ENCODE measurements at regions not wholly inside any gene's neighbourhood (a gene's known extent, or its start where the extent isn't known, plus 50 kb on each side); places are given as distances from the start of the nearest gene placed in this dataset.

DNA sequence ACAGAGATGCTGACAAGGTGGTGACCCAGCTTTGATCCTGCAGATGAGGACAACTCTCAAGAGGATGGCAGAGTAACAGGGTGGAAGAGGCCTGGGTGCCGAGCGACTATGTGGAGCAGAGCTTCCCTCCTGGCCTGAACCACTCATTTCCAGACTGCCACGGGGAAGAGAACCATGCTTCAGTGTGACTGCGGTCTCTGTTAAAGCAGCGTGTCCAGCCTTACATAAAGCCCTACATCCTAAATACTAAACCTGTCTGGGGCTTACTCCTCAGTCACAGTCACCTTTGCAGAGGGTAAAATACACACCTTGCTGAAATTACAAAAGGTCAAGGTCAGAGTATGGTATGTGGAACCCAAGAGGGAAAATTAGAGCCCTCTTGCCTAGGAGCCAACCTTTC is 312.9 kb downstream of the CDC5L start:
- Histone ChIP-seq H4K20me1 (ENCODE audit: insufficient read depth, low read depth, low read length) (no peaks in the 10 kb centered on the region), H3K4me1 (ENCODE audit: low read length) (no peaks in the 10 kb centered on the region), H2AFZ (ENCODE audit: low read length) (no peak overlapping the region), H3K9ac (ENCODE audit: low read length) (no peak overlapping the region), H3K36me3 (ENCODE audit: insufficient read depth, low read length) (no peaks in the 10 kb centered on the region), H3K79me2 (ENCODE audit: low read length) (no peaks in the 10 kb centered on the region), H3K4me2 (ENCODE audit: low read depth, low read length, poor library complexity, severe bottlenecking) (no peak overlapping the region), H3K9me2 (replicated peaks; ENCODE audit: insufficient read depth, low read length) (no peaks in the 10 kb centered on the region), H3K9me3 (ENCODE audit: low read length) (no peaks in the 10 kb centered on the region), H3K27ac (ENCODE audit: low read length) (no peak overlapping the region), H3K27me3 (ENCODE audit: low read length) (no peaks in the 10 kb centered on the region), H3K4me3 (ENCODE audit: low read length) (no peak overlapping the region)
- DNase-seq: no peak

DNA sequence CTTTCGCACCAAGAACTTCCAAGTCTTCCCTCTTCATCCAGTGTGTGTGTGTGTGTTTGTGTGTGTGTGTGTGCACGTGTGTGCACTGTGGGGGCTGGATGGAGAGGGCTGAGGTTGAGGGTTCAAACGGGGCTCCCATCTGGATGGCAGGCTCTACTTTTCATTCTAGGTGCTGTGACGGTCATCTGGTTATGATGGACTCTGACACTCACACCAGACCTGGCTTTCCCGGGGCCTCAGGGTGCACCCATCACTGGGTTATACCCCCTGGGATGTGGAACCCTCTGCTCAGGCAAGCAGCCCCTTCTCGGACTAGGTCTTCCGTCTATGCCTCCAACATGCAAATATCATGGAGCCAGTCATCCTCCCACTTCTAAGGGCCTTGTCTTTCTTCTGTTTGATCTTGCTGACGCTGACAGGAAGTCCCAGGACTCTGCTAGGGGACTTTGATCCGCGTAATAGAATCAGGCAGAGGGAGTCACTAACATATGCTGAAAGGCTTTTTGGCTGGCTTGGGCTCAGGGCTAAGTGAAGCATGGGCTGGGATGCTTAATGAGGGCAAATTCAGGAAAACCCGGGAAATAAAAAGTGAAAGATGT is 313.6 kb downstream of the CDC5L start:
- H3K27ac ChIP-seq (ENCODE audit: low read length): no peak overlapping the region
- no peak overlapping the region for H3K4me2 ChIP-seq (ENCODE audit: low read depth, low read length, poor library complexity, severe bottlenecking)
- DNase-seq: no peak
- no peak overlapping the region for H3K4me3 ChIP-seq (ENCODE audit: low read length)
- no peaks in the 10 kb centered on the region for H3K79me2 ChIP-seq (ENCODE audit: low read length)
- H3K9me2 ChIP-seq (replicated peaks; ENCODE audit: insufficient read depth, low read length): no peaks in the 10 kb centered on the region
- no peaks in the 10 kb centered on the region for H3K36me3 ChIP-seq (ENCODE audit: insufficient read depth, low read length)
- H4K20me1 ChIP-seq (ENCODE audit: insufficient read depth, low read depth, low read length): no peaks in the 10 kb centered on the region
- H3K9ac ChIP-seq (ENCODE audit: low read length): no peak overlapping the region
- no peaks in the 10 kb centered on the region for H3K4me1 ChIP-seq (ENCODE audit: low read length)
- H3K9me3 ChIP-seq (ENCODE audit: low read length): no peaks in the 10 kb centered on the region
- H3K27me3 ChIP-seq (ENCODE audit: low read length): no peaks in the 10 kb centered on the region
- no peak overlapping the region for H2AFZ ChIP-seq (ENCODE audit: low read length)

DNA sequence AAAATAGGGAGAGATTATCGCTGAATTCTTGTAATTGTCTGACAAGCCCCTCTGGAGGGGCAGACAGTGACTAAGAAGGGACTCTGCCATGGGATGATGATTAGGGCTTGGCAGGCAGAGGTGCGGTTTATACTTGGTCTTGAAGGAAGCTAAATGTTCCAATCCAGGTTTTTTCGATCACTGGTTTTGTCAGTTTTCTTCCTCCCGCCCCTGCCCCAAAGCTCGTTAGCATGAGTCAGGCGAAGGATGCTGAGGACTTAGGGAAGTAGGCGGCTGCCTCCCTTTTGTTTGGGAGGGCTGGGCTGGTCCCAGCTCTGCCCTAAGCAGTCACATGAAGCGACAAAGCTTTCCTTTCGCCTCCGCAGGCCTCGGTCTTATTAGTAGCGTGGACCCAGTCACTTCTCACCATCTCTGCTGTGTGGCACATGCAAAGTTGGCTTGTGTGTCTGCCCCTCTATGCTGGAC is 314.2 kb downstream of the CDC5L start:
- no peak overlapping the region for H3K4me3 ChIP-seq (ENCODE audit: low read length)
- H3K27ac ChIP-seq (ENCODE audit: low read length): no peak overlapping the region
- no peaks in the 10 kb centered on the region for H3K4me1 ChIP-seq (ENCODE audit: low read length)
- no peaks in the 10 kb centered on the region for H3K27me3 ChIP-seq (ENCODE audit: low read length)
- DNase-seq: no peak
- no peak overlapping the region for H3K9ac ChIP-seq (ENCODE audit: low read length)
- H3K9me3 ChIP-seq (ENCODE audit: low read length): no peaks in the 10 kb centered on the region
- no peaks in the 10 kb centered on the region for H3K36me3 ChIP-seq (ENCODE audit: insufficient read depth, low read length)
- no peak overlapping the region for H3K4me2 ChIP-seq (ENCODE audit: low read depth, low read length, poor library complexity, severe bottlenecking)
- H3K79me2 ChIP-seq (ENCODE audit: low read length): no peaks in the 10 kb centered on the region
- no peak overlapping the region for H2AFZ ChIP-seq (ENCODE audit: low read length)
- no peaks in the 10 kb centered on the region for H3K9me2 ChIP-seq (replicated peaks; ENCODE audit: insufficient read depth, low read length)
- no peaks in the 10 kb centered on the region for H4K20me1 ChIP-seq (ENCODE audit: insufficient read depth, low read depth, low read length)

GRCh38 chr6:44702292-44702691 is 314.8 kb downstream of the CDC5L start:
- Histone ChIP-seq H3K9me3 (ENCODE audit: low read length) (no peaks in the 10 kb centered on the region), H4K20me1 (ENCODE audit: insufficient read depth, low read depth, low read length) (no peaks in the 10 kb centered on the region), H3K4me2 (ENCODE audit: low read depth, low read length, poor library complexity, severe bottlenecking) (no peak overlapping the region), H3K9ac (ENCODE audit: low read length) (no peak overlapping the region), H3K4me1 (ENCODE audit: low read length) (no peaks in the 10 kb centered on the region), H2AFZ (ENCODE audit: low read length) (no peak overlapping the region), H3K36me3 (ENCODE audit: insufficient read depth, low read length) (no peaks in the 10 kb centered on the region), H3K4me3 (ENCODE audit: low read length) (no peak overlapping the region), H3K27me3 (ENCODE audit: low read length) (no peaks in the 10 kb centered on the region), H3K9me2 (replicated peaks; ENCODE audit: insufficient read depth, low read length) (no peaks in the 10 kb centered on the region), H3K27ac (ENCODE audit: low read length) (no peak overlapping the region), H3K79me2 (ENCODE audit: low read length) (no peaks in the 10 kb centered on the region)
- DNase-seq: no peak

DNA sequence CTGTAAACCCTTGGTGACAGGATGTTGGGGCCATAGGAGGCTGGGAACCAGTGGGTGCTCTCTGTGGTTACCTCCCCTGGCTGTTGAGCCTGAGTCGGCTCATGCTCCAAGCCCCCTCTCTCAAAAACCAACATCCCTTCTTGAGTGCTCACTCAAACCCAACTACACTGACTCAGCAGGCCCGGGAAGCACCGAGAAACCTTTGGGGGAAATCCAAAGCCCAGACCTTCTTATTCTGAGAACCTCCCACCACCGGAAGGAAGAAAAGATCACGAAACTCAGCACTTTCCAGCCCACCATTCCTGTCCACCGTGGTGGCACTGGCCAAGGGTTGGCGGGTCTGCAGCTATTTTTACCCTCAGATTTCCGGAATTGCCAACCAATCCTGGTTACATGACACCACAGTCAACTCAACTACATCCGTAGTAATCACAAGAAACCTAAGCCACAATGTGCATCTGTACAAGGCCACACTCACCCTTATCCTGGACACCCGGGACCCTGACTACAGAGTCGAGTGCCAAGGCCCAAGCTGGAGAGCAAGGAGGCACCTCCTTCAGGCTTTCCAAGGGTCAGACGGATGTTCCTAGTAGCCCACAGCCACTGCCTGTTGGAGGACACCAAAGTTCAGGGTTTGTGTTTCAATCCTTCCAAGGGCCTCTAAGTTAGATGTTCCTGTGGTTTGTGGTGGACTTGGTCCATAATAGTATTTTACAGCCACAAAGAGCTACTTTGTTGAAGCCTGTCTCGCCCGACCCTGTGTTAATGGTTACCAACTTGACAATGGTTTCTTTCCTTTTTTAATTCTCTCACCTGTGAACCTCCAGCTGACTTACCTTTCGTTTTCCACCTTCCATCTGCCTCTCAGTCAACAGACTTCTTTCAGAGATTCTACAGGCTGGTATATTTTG is 317.0 kb downstream of the CDC5L start:
- H3K9me2 ChIP-seq (replicated peaks; ENCODE audit: insufficient read depth, low read length): no peaks in the 10 kb centered on the region
- no peaks in the 10 kb centered on the region for H3K36me3 ChIP-seq (ENCODE audit: insufficient read depth, low read length)
- H3K27ac ChIP-seq (ENCODE audit: low read length): no peak overlapping the region
- H3K79me2 ChIP-seq (ENCODE audit: low read length): no peaks in the 10 kb centered on the region
- H3K4me1 ChIP-seq (ENCODE audit: low read length): no peaks in the 10 kb centered on the region
- no peaks in the 10 kb centered on the region for H3K9me3 ChIP-seq (ENCODE audit: low read length)
- no peak overlapping the region for H3K9ac ChIP-seq (ENCODE audit: low read length)
- no peak overlapping the region for H3K4me3 ChIP-seq (ENCODE audit: low read length)
- H2AFZ ChIP-seq (ENCODE audit: low read length): no peak overlapping the region
- no peak overlapping the region for H3K4me2 ChIP-seq (ENCODE audit: low read depth, low read length, poor library complexity, severe bottlenecking)
- H3K27me3 ChIP-seq (ENCODE audit: low read length): no peaks in the 10 kb centered on the region
- H4K20me1 ChIP-seq (ENCODE audit: insufficient read depth, low read depth, low read length): no peaks in the 10 kb centered on the region
- DNase-seq: no peak

DNA sequence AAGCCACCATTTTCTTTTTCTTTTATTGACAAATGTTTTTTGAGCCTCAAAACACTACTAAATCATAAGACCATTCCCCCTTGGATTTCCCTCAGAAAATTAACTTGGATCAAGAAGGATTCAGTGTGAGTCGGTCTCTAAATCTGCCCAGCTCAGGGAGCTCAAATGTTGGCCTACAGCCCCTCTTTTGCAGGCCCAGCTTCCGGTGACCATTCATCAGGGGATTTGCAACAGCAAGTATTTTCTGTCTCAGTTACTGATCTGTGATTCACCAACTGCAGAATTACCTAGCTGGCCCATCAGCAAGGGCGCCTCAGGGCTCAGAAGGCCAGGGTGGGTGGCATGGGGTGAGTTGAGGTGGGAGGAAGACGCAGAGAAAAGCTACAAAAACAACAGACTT is 318.1 kb downstream of the CDC5L start:
- Histone ChIP-seq H3K9me2 (replicated peaks; ENCODE audit: insufficient read depth, low read length) (no peaks in the 10 kb centered on the region), H3K36me3 (ENCODE audit: insufficient read depth, low read length) (no peaks in the 10 kb centered on the region), H3K79me2 (ENCODE audit: low read length) (no peaks in the 10 kb centered on the region), H3K27me3 (ENCODE audit: low read length) (no peaks in the 10 kb centered on the region), H3K4me2 (ENCODE audit: low read depth, low read length, poor library complexity, severe bottlenecking) (no peak overlapping the region), H3K27ac (ENCODE audit: low read length) (no peak overlapping the region), H3K9me3 (ENCODE audit: low read length) (no peaks in the 10 kb centered on the region), H4K20me1 (ENCODE audit: insufficient read depth, low read depth, low read length) (no peaks in the 10 kb centered on the region), H3K9ac (ENCODE audit: low read length) (no peak overlapping the region), H3K4me1 (ENCODE audit: low read length) (no peaks in the 10 kb centered on the region), H2AFZ (ENCODE audit: low read length) (no peak overlapping the region), H3K4me3 (ENCODE audit: low read length) (no peak overlapping the region)
- no peak for DNase-seq

DNA sequence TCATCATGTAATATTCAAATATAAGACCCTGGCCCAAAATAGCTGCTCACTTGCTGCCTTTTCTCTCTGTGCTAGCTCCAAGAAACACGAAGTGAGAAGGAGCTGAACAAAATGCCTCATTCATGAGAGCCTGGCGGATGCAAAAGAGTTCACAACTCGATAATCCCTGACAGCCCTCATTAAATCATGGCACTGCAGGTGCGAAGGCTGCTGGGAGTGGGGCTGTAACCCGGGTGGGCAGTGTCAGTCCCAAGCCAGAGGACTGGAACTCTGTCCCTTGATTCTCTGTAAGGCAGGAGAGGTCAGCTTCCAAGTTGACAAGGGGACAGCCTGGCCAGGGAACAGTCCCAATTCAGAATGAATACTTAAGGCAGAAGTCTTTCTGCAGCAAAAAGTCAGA is 318.5 kb downstream of the CDC5L start:
- Histone ChIP-seq H3K4me2 (ENCODE audit: low read depth, low read length, poor library complexity, severe bottlenecking) (no peak overlapping the region), H3K27ac (ENCODE audit: low read length) (no peak overlapping the region), H4K20me1 (ENCODE audit: insufficient read depth, low read depth, low read length) (no peaks in the 10 kb centered on the region), H3K27me3 (ENCODE audit: low read length) (no peaks in the 10 kb centered on the region), H3K9ac (ENCODE audit: low read length) (no peak overlapping the region), H3K36me3 (ENCODE audit: insufficient read depth, low read length) (no peaks in the 10 kb centered on the region), H3K9me2 (replicated peaks; ENCODE audit: insufficient read depth, low read length) (no peaks in the 10 kb centered on the region), H3K79me2 (ENCODE audit: low read length) (no peaks in the 10 kb centered on the region), H3K4me3 (ENCODE audit: low read length) (no peak overlapping the region), H2AFZ (ENCODE audit: low read length) (no peak overlapping the region), H3K9me3 (ENCODE audit: low read length) (no peaks in the 10 kb centered on the region), H3K4me1 (ENCODE audit: low read length) (no peaks in the 10 kb centered on the region)
- no peak for DNase-seq

GRCh38 chr6:44708208-44708607 is 320.7 kb downstream of the CDC5L start:
- no peak overlapping the region for H3K4me2 ChIP-seq (ENCODE audit: low read depth, low read length, poor library complexity, severe bottlenecking)
- H3K79me2 ChIP-seq (ENCODE audit: low read length): no peaks in the 10 kb centered on the region
- H3K27ac ChIP-seq (ENCODE audit: low read length): no peak overlapping the region
- no peaks in the 10 kb centered on the region for H3K9me2 ChIP-seq (replicated peaks; ENCODE audit: insufficient read depth, low read length)
- no peaks in the 10 kb centered on the region for H3K9me3 ChIP-seq (ENCODE audit: low read length)
- H3K4me1 ChIP-seq (ENCODE audit: low read length): no peaks in the 10 kb centered on the region
- no peak overlapping the region for H3K4me3 ChIP-seq (ENCODE audit: low read length)
- H2AFZ ChIP-seq (ENCODE audit: low read length): no peak overlapping the region
- no peaks in the 10 kb centered on the region for H3K27me3 ChIP-seq (ENCODE audit: low read length)
- DNase-seq: no peak
- no peaks in the 10 kb centered on the region for H3K36me3 ChIP-seq (ENCODE audit: insufficient read depth, low read length)
- no peaks in the 10 kb centered on the region for H4K20me1 ChIP-seq (ENCODE audit: insufficient read depth, low read depth, low read length)
- no peak overlapping the region for H3K9ac ChIP-seq (ENCODE audit: low read length)
